SK-N-SH (cell line): ENCODE measurements at regions not wholly inside any gene's neighbourhood (a gene's known extent, or its start where the extent isn't known, plus 50 kb on each side); places are given as distances from the start of the nearest gene placed in this dataset.

Experiments
- CTCF ChIA-PET: fragments of 300-600, 350-600 bp; formaldehyde crosslinking; extraction: SDS; loops from one replicate; lab custom pipeline; 2021; lab: Yijun Ruan, JAX
- POLR2A ChIA-PET: fragments of 350-600 bp; sonication (Branson Sonifier 250); formaldehyde crosslinking; extraction: SDS; loops from one replicate; lab custom pipeline; 2020; ENCODE audit warnings: antibody characterized with exemption, inconsistent platforms; lab: Yijun Ruan, JAX
- DNase-seq: peaks from one replicate; pipeline ENCODE4 v3.0.0; 2012
- H2AFZ ChIP-seq: fragments of 200-600 bp; sonication (generic); 2 replicates; pipeline ENCODE4 v1.8.1; 2016; ENCODE audit warnings: antibody characterized with exemption, mild to moderate bottlenecking, low read depth
- H3F3A ChIP-seq: fragments of 200-600 bp; sonication (generic); replicated peaks from 2 replicates; pipeline ENCODE3; 2016; ENCODE audit warnings: antibody characterized with exemption, mild to moderate bottlenecking; ENCODE audit not compliant: insufficient read depth
- H3K27ac ChIP-seq, 2 experiments: fragments of 200-500 bp in 1 of 2; fragments of 200-600 bp in 1 of 2; sonication (Bioruptor generic) in 1 of 2; sonication (generic), shearing (Covaris generic) in 1 of 2; 2 replicates each; pipeline versions ENCODE4 v1.5.1 to v1.6.1; 2014 to 2016; ENCODE audit warnings: low read depth in 2 of 2, inconsistent platforms in 1 of 2, low read length in 1 of 2, mild to moderate bottlenecking in 1 of 2, mixed read lengths in 1 of 2
- H3K27me3 ChIP-seq: fragments of 200-600 bp; sonication (generic), shearing (Covaris generic); 2 replicates; pipeline ENCODE4 v1.6.1; 2016; ENCODE audit warnings: mixed run types; ENCODE audit not compliant: insufficient read depth
- H3K36me3 ChIP-seq, 2 experiments: fragments of 200-500 bp in 1 of 2; fragments of 200-600 bp in 1 of 2; sonication (Bioruptor generic) in 1 of 2; sonication (generic) in 1 of 2; replicated peaks in 1 of 2; 2 replicates each; pipeline versions ENCODE3 to v1.5.1; 2014 to 2016; ENCODE audit warnings: low read length in 1 of 2, mild to moderate bottlenecking in 1 of 2; ENCODE audit not compliant: insufficient read depth in 2 of 2, control insufficient read depth in 1 of 2
- H3K4me1 ChIP-seq, 2 experiments: fragments of 200-500 bp in 1 of 2; fragments of 200-600 bp in 1 of 2; sonication (Bioruptor generic) in 1 of 2; sonication (generic), shearing (Covaris generic) in 1 of 2; 2 replicates each; pipeline versions ENCODE4 v1.5.1 to v1.6.1; 2014 to 2016; ENCODE audit warnings: low read depth in 1 of 2, low read length in 1 of 2, mixed run types in 1 of 2; ENCODE audit not compliant: insufficient read depth in 2 of 2, control insufficient read depth in 1 of 2
- H3K4me2 ChIP-seq: fragments of 200-600 bp; sonication (generic), shearing (Covaris generic); 2 replicates; pipeline ENCODE4 v1.6.1; 2017; ENCODE audit warnings: mixed run types
- H3K4me3 ChIP-seq, 2 experiments: fragments of 200-500 bp in 1 of 2; fragments of 200-600 bp in 1 of 2; sonication (Bioruptor generic) in 1 of 2; sonication (generic), shearing (Covaris generic) in 1 of 2; 2 replicates each; pipeline versions ENCODE4 v1.5.1 to v1.8.1; 2014 to 2016; ENCODE audit warnings: low read depth in 2 of 2, inconsistent platforms in 1 of 2, low read length in 1 of 2, mild to moderate bottlenecking in 1 of 2, mixed read lengths in 1 of 2, moderate library complexity in 1 of 2
- H3K79me2 ChIP-seq: fragments of 200-600 bp; sonication (generic); 2 replicates; pipeline ENCODE4 v1.8.1; 2017; ENCODE audit warnings: mild to moderate bottlenecking; ENCODE audit not compliant: insufficient read depth
- H3K9ac ChIP-seq: fragments of 200-600 bp; sonication (generic); 2 replicates; pipeline ENCODE4 v1.6.1; 2017; ENCODE audit warnings: mixed run types
- H3K9me2 ChIP-seq: fragments of 200-600 bp; sonication (generic); 2 replicates; pipeline ENCODE4 v1.6.1; 2017; ENCODE audit warnings: mixed run types
- H3K9me3 ChIP-seq: fragments of 200-600 bp; sonication (generic); 2 replicates; pipeline ENCODE4 v1.6.1; 2017; ENCODE audit warnings: mixed run types, mild to moderate bottlenecking, moderate library complexity
- H4K20me1 ChIP-seq: fragments of 200-600 bp; sonication (generic); 2 replicates; pipeline ENCODE4 v1.6.1; 2017; ENCODE audit warnings: mild to moderate bottlenecking, mixed run types; ENCODE audit not compliant: insufficient read depth
- FOSL2 ChIP-seq: IDR thresholded peaks from 2 replicates; pipeline ENCODE4 v1.4.0; 2012; ENCODE audit warnings: low read depth, mild to moderate bottlenecking, moderate library complexity, borderline replicate concordance
- FOXJ3 ChIP-seq: sonication (generic); formaldehyde crosslinking; IDR thresholded peaks from 2 replicates; pipeline ENCODE4 v1.5.1; 2020; ENCODE audit warnings: mild to moderate bottlenecking, missing genetic modification reagents
- FOXM1 ChIP-seq: IDR thresholded peaks from 2 replicates; pipeline ENCODE4 v1.4.0; 2012; ENCODE audit warnings: low read depth, mild to moderate bottlenecking
- GATA2 ChIP-seq: sonication (generic); formaldehyde crosslinking; IDR thresholded peaks from 2 replicates; pipeline ENCODE4 v1.5.0; 2020; ENCODE audit warnings: mild to moderate bottlenecking, missing genetic modification reagents
- MXI1 ChIP-seq: IDR thresholded peaks from 2 replicates; pipeline ENCODE4 v1.6.1; 2012; ENCODE audit warnings: mild to moderate bottlenecking, low read depth, low read length, improper control_type of control experiment
- SIN3A ChIP-seq: IDR thresholded peaks from 2 replicates; pipeline ENCODE4 v1.6.1; 2012; ENCODE audit warnings: low read depth, mild to moderate bottlenecking, low read length, moderate library complexity, borderline replicate concordance
- YY1 ChIP-seq: IDR thresholded peaks from 2 replicates; pipeline ENCODE4 v1.4.0; 2012; ENCODE audit warnings: low read depth, mild to moderate bottlenecking
- WGBS: methylation state at CpG from one replicate; pipeline ENCODE4 v1.1.6; 2017; ENCODE audit warnings: low lambda C conversion rate; 5-methylcytosine and 5-hydroxymethylcytosine counted together

DNA sequence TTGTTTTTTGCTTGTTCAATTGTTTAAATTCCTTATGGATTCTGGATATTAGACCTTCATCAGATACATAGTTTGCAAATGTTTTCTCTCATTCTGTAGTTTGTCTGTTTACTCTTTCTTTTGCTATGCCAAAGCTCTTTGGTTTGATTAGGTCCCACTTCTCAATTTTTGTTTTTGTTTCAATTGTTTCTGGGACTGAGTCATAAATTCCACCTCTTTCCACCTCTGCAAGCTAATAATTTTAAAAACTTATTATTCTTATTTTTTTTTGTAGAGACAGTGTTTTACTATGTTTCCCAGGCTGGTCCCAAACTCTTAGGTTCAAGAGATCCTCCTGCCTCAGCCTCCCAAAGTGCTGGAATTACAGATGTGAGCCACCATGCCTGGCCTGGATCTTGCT is 226.8 kb upstream of the GPRIN3 start:
- H3K36me3 ChIP-seq: no peaks in the 10 kb centered on the region
- H3K9ac ChIP-seq: no peak overlapping the region
- ChIA-PET POLR2A (no interaction called here), CTCF (no interaction called here)
- H3K79me2 ChIP-seq: no peaks in the 10 kb centered on the region
- no peak for TF ChIP-seq SIN3A
- no peaks in the 10 kb centered on the region for H3K9me3 ChIP-seq
- H4K20me1 ChIP-seq: no peaks in the 10 kb centered on the region
- no peak overlapping the region for H3K27ac ChIP-seq
- H3F3A ChIP-seq: no peaks in the 10 kb centered on the region
- H3K4me1 ChIP-seq: no peaks in the 10 kb centered on the region; a peak in 1 of 4 replicates
- no peaks in the 10 kb centered on the region for H3K27me3 ChIP-seq
- no peak for DNase-seq
- no peak overlapping the region for H2AFZ ChIP-seq
- no peak overlapping the region for H3K4me3 ChIP-seq
- no peaks in the 10 kb centered on the region for H3K9me2 ChIP-seq
- no peak overlapping the region for H3K4me2 ChIP-seq

DNA sequence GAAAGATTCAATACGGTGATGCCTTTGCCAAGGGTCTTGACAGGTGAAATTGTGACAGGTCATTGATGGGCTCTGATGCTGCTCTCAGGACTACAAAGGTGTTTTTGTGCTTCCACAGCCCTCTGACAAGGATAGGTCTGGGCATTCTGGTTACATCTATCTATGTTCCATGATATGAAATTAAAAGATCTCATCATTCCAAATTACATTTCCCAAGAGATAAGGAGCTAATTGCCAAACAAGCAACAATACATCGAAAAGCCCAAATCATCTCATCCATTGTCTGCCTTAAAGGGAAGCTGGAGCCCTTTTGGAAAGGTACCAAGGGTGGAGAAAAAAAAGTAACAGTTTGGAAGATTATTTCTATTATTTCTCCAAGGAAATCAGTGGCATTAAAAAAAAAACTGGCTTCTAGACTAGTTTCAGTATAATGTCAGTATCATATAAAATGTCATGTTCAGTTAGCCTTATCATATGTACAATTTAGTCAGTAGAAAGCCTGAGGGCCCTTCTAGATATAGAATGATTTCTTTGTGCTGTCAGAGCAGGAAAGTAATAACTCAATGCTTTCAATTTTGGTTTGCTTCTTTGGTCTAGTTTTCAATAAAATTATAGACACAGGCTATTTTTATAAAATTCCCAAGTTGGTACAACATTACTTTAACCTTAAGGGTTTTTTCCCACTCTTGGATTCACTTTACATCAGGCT is 224.5 kb upstream of the GPRIN3 start:
- TF ChIP-seq GATA2 (CRISPR knock-in tag) (peak; percentile 73), MXI1 (no peak)

DNA sequence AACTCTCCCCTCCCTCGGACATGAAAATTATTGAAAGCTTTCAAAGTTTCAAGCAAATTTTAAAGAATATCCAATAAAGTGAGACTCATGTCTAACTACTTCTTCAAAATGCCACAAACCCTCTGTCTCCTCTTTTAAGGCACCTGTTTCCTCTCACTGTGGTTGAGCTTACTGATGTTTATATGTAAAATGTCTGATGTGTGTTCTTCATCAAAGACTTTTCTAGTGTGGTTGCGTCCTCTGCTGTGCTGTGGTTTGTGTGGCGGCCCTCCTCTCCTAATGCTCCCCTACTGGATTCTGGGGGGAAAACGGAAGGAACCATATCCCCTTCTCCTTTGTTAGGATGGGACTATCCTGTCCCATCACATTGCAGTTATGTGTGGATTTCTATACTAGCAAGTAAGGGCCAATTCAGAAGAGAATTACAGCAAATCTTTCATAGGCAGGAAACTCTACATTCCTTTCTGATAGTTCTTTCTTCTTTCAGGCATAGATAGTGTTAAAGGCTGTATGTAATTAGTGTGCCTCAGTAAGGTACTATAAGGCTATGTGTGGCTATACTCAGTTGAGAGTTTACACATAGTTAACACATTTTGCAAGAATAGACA is 221.0 kb upstream of the GPRIN3 start:
- Histone ChIP-seq H3K4me2 (no peak overlapping the region), H3K9ac (no peak overlapping the region), H3K9me3 (no peaks in the 10 kb centered on the region), H4K20me1 (no peaks in the 10 kb centered on the region), H3K79me2 (no peaks in the 10 kb centered on the region), H3K9me2 (no peaks in the 10 kb centered on the region), H2AFZ (no peak overlapping the region), H3K27ac (no peak overlapping the region), H3K36me3 (no peaks in the 10 kb centered on the region), H3K4me3 (no peak overlapping the region), H3F3A (no peaks in the 10 kb centered on the region), H3K4me1 (no peaks in the 10 kb centered on the region; a peak in 1 of 4 replicates), H3K27me3 (no peaks in the 10 kb centered on the region)
- TF ChIP-seq FOXM1: no peak
- no peak for TF ChIP-seq YY1
- no peak for TF ChIP-seq FOXJ3 (CRISPR knock-in tag)
- no peak for TF ChIP-seq FOSL2
- CTCF ChIA-PET: no interaction called here
- WGBS: 36% methylated on average over 4 of the region's 4 CpGs
- DNase-seq: no peak
- POLR2A ChIA-PET: no interaction called here

More for the DNA sequence above, 224.5 kb upstream of the GPRIN3 start:
- 9% methylated on average over 2 of the region's 2 CpGs for WGBS
- no peaks in the 10 kb centered on the region for H3K27me3 ChIP-seq
- no peak overlapping the region for H3K4me3 ChIP-seq
- no peak overlapping the region for H3K27ac ChIP-seq
- no peak overlapping the region for H2AFZ ChIP-seq
- DNase-seq: no peak
- no peaks in the 10 kb centered on the region for H4K20me1 ChIP-seq
- no peak overlapping the region for H3K4me2 ChIP-seq
- H3K9me2 ChIP-seq: no peaks in the 10 kb centered on the region
- ChIA-PET CTCF (no interaction called here), POLR2A (no interaction called here)
- H3F3A ChIP-seq: no peaks in the 10 kb centered on the region
- no peaks in the 10 kb centered on the region for H3K36me3 ChIP-seq
- H3K79me2 ChIP-seq: no peaks in the 10 kb centered on the region
- H3K4me1 ChIP-seq: no peaks in the 10 kb centered on the region; a peak in 1 of 4 replicates
- H3K9me3 ChIP-seq: no peaks in the 10 kb centered on the region
- no peak overlapping the region for H3K9ac ChIP-seq
